K562 (cell line): ENCODE measurements at regions not wholly inside any gene's neighbourhood (a gene's known extent, or its start where the extent isn't known, plus 50 kb on each side); places are given as distances from the start of the nearest gene placed in this dataset.

Experiments used
- ATAC-seq: fragments of 200-7000 bp; cut with Tn5 transposase; 3 replicates; pipeline ENCODE4 v1.9.1; 2020; ENCODE audit warnings: moderate library complexity
- BruUV-seq: library from RNA; stranded (reverse); fragments of 400-500 nt; replicated peaks from 2 replicates; lab custom pipeline; 2021; lab: Mats Ljungman, UMichigan
- CTCF ChIA-PET: fragments of 300-600 bp; formaldehyde crosslinking; extraction: SDS; loops from one replicate; lab custom pipeline; 2021; ENCODE audit warnings: low intra/inter-chr PET ratio; lab: Yijun Ruan, JAX
- POLR2A ChIA-PET: fragments of 300-600, 350-650 bp; sonication (Branson Sonifier 250); formaldehyde crosslinking; extraction: SDS; loops from one replicate; lab custom pipeline; 2021; ENCODE audit warnings: antibody characterized with exemption, inconsistent platforms; lab: Yijun Ruan, JAX
- DNase-seq, 4 experiments: peaks; one replicate each; pipeline versions ENCODE4 v3.0.0 to v3.0.0-alpha.2; 2011 to 2018; ENCODE audit warnings: low spot score in 3 of 4, mixed read lengths in 3 of 4; ENCODE audit errors: extremely low read depth in 1 of 4
- FAIRE-seq: peaks from 2 replicates; lab custom pipeline; 2011; peaks lifted over from hg19 to GRCh38; lab: Jason Lieb, UNC
- H2AFZ ChIP-seq: 2 replicates; pipeline ENCODE4 v1.6.0; 2011; ENCODE audit warnings: low read depth, low read length, control low read depth, inconsistent platforms
- H3K27ac ChIP-seq: fragments of 200-600 bp; 3 replicates; pipeline ENCODE4 v1.8.0; 2011; ENCODE audit warnings: low read depth, mild to moderate bottlenecking, control low read depth, inconsistent platforms, low read length, moderate library complexity, mixed read lengths; ENCODE audit errors: extremely low read depth
- H3K27me3 ChIP-seq, 2 experiments: fragments of 300-600 bp in 1 of 2; 2 replicates in 1 of 2; 3 replicates in 1 of 2; pipeline versions ENCODE4 v1.6.0 to v1.8.0; 2011; ENCODE audit warnings: inconsistent platforms in 2 of 2, low read length in 2 of 2, mild to moderate bottlenecking in 1 of 2, mixed read lengths in 1 of 2, moderate library complexity in 1 of 2; ENCODE audit not compliant: control insufficient read depth in 2 of 2, insufficient read depth in 2 of 2
- H3K36me3 ChIP-seq: fragments of 300-600 bp; 3 replicates; pipeline ENCODE4 v1.8.0; 2011; ENCODE audit warnings: mild to moderate bottlenecking, low read length, inconsistent platforms; ENCODE audit not compliant: control insufficient read depth, insufficient read depth
- H3K4me1 ChIP-seq, 2 experiments: fragments of 200-600 bp in 1 of 2; replicated peaks in 1 of 2; 2 replicates in 1 of 2; 3 replicates in 1 of 2; pipeline versions ENCODE4 v1.5.1 to v1.8.0; 2011; ENCODE audit warnings: inconsistent platforms in 2 of 2, low read length in 2 of 2, mild to moderate bottlenecking in 1 of 2, mixed read lengths in 1 of 2, moderate library complexity in 1 of 2; ENCODE audit not compliant: control insufficient read depth in 2 of 2, insufficient read depth in 2 of 2
- H3K4me2 ChIP-seq: 2 replicates; pipeline ENCODE4 v1.6.1; 2011; ENCODE audit warnings: low read length, control low read depth, inconsistent platforms, mixed read lengths; ENCODE audit not compliant: insufficient read depth
- H3K4me3 ChIP-seq: fragments of 200-600 bp; sonication (generic), shearing (Covaris generic); 2 replicates; pipeline ENCODE4 v1.5.1; 2016; ENCODE audit warnings: control low read depth, inconsistent platforms
- H3K79me2 ChIP-seq: fragments of 200-600 bp; 3 replicates; pipeline ENCODE4 v1.8.0; 2011; ENCODE audit warnings: low read length, inconsistent platforms; ENCODE audit not compliant: control insufficient read depth, insufficient read depth
- H3K9ac ChIP-seq, 2 experiments: 2 replicates each; pipeline versions ENCODE4 v1.6.0 to v1.6.1; 2011; ENCODE audit warnings: low read depth in 2 of 2, low read length in 2 of 2, control low read depth in 1 of 2, inconsistent platforms in 1 of 2, mild to moderate bottlenecking in 1 of 2, mixed read lengths in 1 of 2; ENCODE audit not compliant: insufficient read depth in 1 of 2
- H3K9me1 ChIP-seq: one replicate; pipeline ENCODE4 v1.6.0; 2011; ENCODE audit warnings: inconsistent platforms, mild to moderate bottlenecking, low read length, moderate library complexity; ENCODE audit not compliant: control insufficient read depth, insufficient read depth
- H3K9me3 ChIP-seq: replicated peaks from 2 replicates; pipeline ENCODE4 v1.5.1; 2011; ENCODE audit warnings: low read depth, low read length, inconsistent platforms; ENCODE audit not compliant: control insufficient read depth, insufficient read depth
- H4K20me1 ChIP-seq: replicated peaks from 2 replicates; pipeline ENCODE4 v1.6.1; 2011; ENCODE audit warnings: low read length, inconsistent platforms, mixed read lengths; ENCODE audit not compliant: control insufficient read depth, insufficient read depth
- ATF7 ChIP-seq: fragments of 450-650 bp; IDR thresholded peaks from 2 replicates; pipeline ENCODE4 v1.7.1; 2014; ENCODE audit warnings: mild to moderate bottlenecking, moderate library complexity
- BDP1 ChIP-seq: IDR thresholded peaks from 3 replicates; pipeline ENCODE4 v1.6.1; 2011; ENCODE audit not compliant: insufficient read length, insufficient read depth
- CHD1 ChIP-seq: fragments of 200-600 bp; sonication (generic); IDR thresholded peaks from one replicate; pipeline ENCODE4 v1.6.1; 2012; ENCODE audit warnings: mild to moderate bottlenecking, moderate library complexity, low read length, inconsistent platforms
- HOMEZ ChIP-seq: fragments of 250-450 bp; sonication (Bioruptor Pico); IDR thresholded peaks from 2 replicates; pipeline ENCODE4 v1.4.0; 2020; ENCODE audit warnings: mild to moderate bottlenecking, moderate library complexity
- NBN ChIP-seq: fragments of 450-650 bp; IDR thresholded peaks from 2 replicates; pipeline ENCODE4 v1.6.1; 2016; ENCODE audit warnings: low read depth, mild to moderate bottlenecking
- NR2C2 ChIP-seq, 2 experiments: fragments of 200-800 bp in 1 of 2; sonication (Bioruptor generic) in 1 of 2; sonication (generic) in 1 of 2; formaldehyde crosslinking in 1 of 2; IDR thresholded peaks; 2 replicates each; pipeline versions ENCODE4 v1.6.1 to v1.8.0; 2016 to 2022; ENCODE audit warnings: mild to moderate bottlenecking in 1 of 2, missing compliant biosample characterization in 1 of 2, missing genetic modification characterization in 1 of 2, missing genetic modification reagents in 1 of 2
- WGBS: fragments of 100-300 bp; shearing (Covaris generic); methylation state at CpG from one replicate; pipeline ENCODE4 v1.1.6; 2016; ENCODE audit warnings: low coverage, mixed read lengths; ENCODE audit not compliant: insufficient coverage; ENCODE audit errors: missing lambda C conversion rate; 5-methylcytosine and 5-hydroxymethylcytosine counted together
- in situ Hi-C: fragments of 300-500 bp; cut with MboI; formaldehyde crosslinking; loops from 4 replicates; pipeline ENCODE4 v1.15.0; 2018; ENCODE audit warnings: inconsistent platforms, mixed read lengths
- intact Hi-C: fragments of 100-400 bp; cut with micrococcal nuclease; formaldehyde crosslinking; loops from 2 replicates; pipeline ENCODE4 v1.14.2; 2022

- intact Hi-C loops, result no loop called here
- H3K4me1 ChIP-seq, result no peaks in the 10 kb centered on the region
- no peaks in the 10 kb centered on the region for H3K9me3 ChIP-seq
- DNase-seq (no peak), ATAC-seq (no peak), FAIRE-seq (no peak)
- H3K27ac ChIP-seq, result no peak overlapping the region
- H4K20me1 ChIP-seq, result no peaks in the 10 kb centered on the region
- no peaks in the 10 kb centered on the region for H3K9me1 ChIP-seq
- H3K36me3 ChIP-seq, result no peaks in the 10 kb centered on the region
- ChIA-PET POLR2A (no interaction called here), CTCF (no interaction called here)
- H3K4me3 ChIP-seq, result no peak overlapping the region
- WGBS, result 7% methylated on average over 1 of the region's 1 CpG
- H3K9ac ChIP-seq, result no peak overlapping the region
- H2AFZ ChIP-seq, result no peak overlapping the region
- H3K79me2 ChIP-seq, result no peaks in the 10 kb centered on the region
- in situ Hi-C loops, result no loop called here
- no peak for TF ChIP-seq NR2C2 (CRISPR knock-in tag; IDR thresholded peaks at IDR 0.05)
- no peak for TF ChIP-seq NR2C2 (tag; IDR thresholded peaks at IDR 0.05)
- no peak for TF ChIP-seq CHD1
- no peak for TF ChIP-seq NBN
- TF ChIP-seq BDP1, result no peak
- TF ChIP-seq ATF7, result no peak
- no peak for TF ChIP-seq HOMEZ (CRISPR knock-in tag)
- no peaks in the 10 kb centered on the region for H3K27me3 ChIP-seq
- H3K4me2 ChIP-seq, result no peak overlapping the region
- BruUV-seq, result no TSS peak
These were observed 405.3 kb upstream of the RGMB start for GRCh38 chr5:98368141-98368540.
